Kidney epithelial cell (primary cell): ENCODE measurements at regions not wholly inside any gene's neighbourhood (a gene's known extent, or its start where the extent isn't known, plus 50 kb on each side); places are given as distances from the start of the nearest gene placed in this dataset.

ENCODE experiments used
- DNase-seq: peaks from one replicate; pipeline ENCODE4 v3.0.0-alpha.2; 2010; ENCODE audit warnings: low read depth
- H3K27me3 ChIP-seq: 2 replicates; pipeline ENCODE4 v1.6.0; 2011; ENCODE audit warnings: low read length; ENCODE audit not compliant: control insufficient read depth, insufficient read depth
- H3K36me3 ChIP-seq: 2 replicates; pipeline ENCODE4 v1.5.1; 2011; ENCODE audit warnings: low read length; ENCODE audit not compliant: control insufficient read depth, insufficient read depth
- H3K4me3 ChIP-seq: 2 replicates; pipeline ENCODE4 v1.5.1; 2011; ENCODE audit warnings: low read depth, mild to moderate bottlenecking, control low read depth, low read length
- CTCF ChIP-seq: IDR thresholded peaks from 2 replicates; pipeline ENCODE4 v1.5.1; 2011; ENCODE audit warnings: mild to moderate bottlenecking, moderate library complexity, low read length, control low read depth, inconsistent platforms; ENCODE audit not compliant: insufficient read depth, poor library complexity, severe bottlenecking

- TF ChIP-seq CTCF: no peak
- DNase-seq: no peak
- H3K4me3 ChIP-seq: no peak overlapping the region
- no peaks in the 10 kb centered on the region for H3K27me3 ChIP-seq
- H3K36me3 ChIP-seq: no peaks in the 10 kb centered on the region
These were observed 264.0 kb upstream of the PRKCQ start for GRCh38 chr10:6843894-6844650.

- H3K4me3 ChIP-seq: no peak overlapping the region
- no peaks in the 10 kb centered on the region for H3K27me3 ChIP-seq
- no peak for TF ChIP-seq CTCF
- DNase-seq: no peak
- no peaks in the 10 kb centered on the region for H3K36me3 ChIP-seq
These were observed 263.4 kb upstream of the PRKCQ start for GRCh38 chr10:6843481-6843881.

GRCh38 chr10:6842722-6843121 is 262.6 kb upstream of the PRKCQ start:
- no peak for DNase-seq
- no peak for TF ChIP-seq CTCF
- H3K4me3 ChIP-seq: no peak overlapping the region
- H3K36me3 ChIP-seq: no peaks in the 10 kb centered on the region
- no peaks in the 10 kb centered on the region for H3K27me3 ChIP-seq

GRCh38 chr10:6841761-6842160 is 261.7 kb upstream of the PRKCQ start:
- Histone ChIP-seq H3K27me3 (no peaks in the 10 kb centered on the region), H3K4me3 (no peak overlapping the region), H3K36me3 (no peaks in the 10 kb centered on the region)
- DNase-seq: no peak
- TF ChIP-seq CTCF: no peak

GRCh38 chr10:6840766-6841165 is 260.7 kb upstream of the PRKCQ start:
- Histone ChIP-seq H3K27me3 (no peaks in the 10 kb centered on the region), H3K36me3 (no peaks in the 10 kb centered on the region), H3K4me3 (no peak overlapping the region)
- DNase-seq: no peak
- no peak for TF ChIP-seq CTCF

- TF ChIP-seq CTCF: no peak
- H3K27me3 ChIP-seq: no peaks in the 10 kb centered on the region
- no peaks in the 10 kb centered on the region for H3K36me3 ChIP-seq
- DNase-seq: no peak
- no peak overlapping the region for H3K4me3 ChIP-seq
These were observed 260.2 kb upstream of the PRKCQ start for GRCh38 chr10:6840201-6840691.
